Panc1 (cell line): ENCODE measurements at regions not wholly inside any gene's neighbourhood (a gene's known extent, or its start where the extent isn't known, plus 50 kb on each side); places are given as distances from the start of the nearest gene placed in this dataset.

Source experiments
- ATAC-seq: fragments of 200-7000 bp; cut with Tn5 transposase; 2 replicates; pipeline ENCODE4 v1.9.1; 2020; ENCODE audit warnings: mild to moderate bottlenecking, moderate library complexity
- BruUV-seq: library from RNA; stranded (reverse); fragments of 400-500 nt; replicated peaks from 2 replicates; lab custom pipeline; 2021; lab: Mats Ljungman, UMichigan
- CTCF ChIA-PET: fragments of 300-600 bp; sonication (Branson Sonifier 250); formaldehyde crosslinking; loops from one replicate; lab custom pipeline; 2022; ENCODE audit warnings: antibody characterized with exemption; lab: Charles Lee
- POLR2A ChIA-PET: fragments of 300-600 bp; sonication (Branson Sonifier 250); formaldehyde crosslinking; loops from one replicate; lab custom pipeline; 2022; ENCODE audit warnings: antibody characterized with exemption; lab: Charles Lee
- DNase-seq: peaks from one replicate; pipeline ENCODE4 v3.0.0-alpha.2; 2010; ENCODE audit warnings: low read depth, low spot score
- H3K27ac ChIP-seq: 2 replicates; pipeline ENCODE4 v1.5.1; 2011; ENCODE audit warnings: mild to moderate bottlenecking, low read length, inconsistent platforms
- H3K27me3 ChIP-seq: fragments of 200-500 bp; sonication (Bioruptor generic); 2 replicates; pipeline ENCODE4 v1.6.0; 2014; ENCODE audit warnings: low read length, inconsistent platforms; ENCODE audit not compliant: control insufficient read depth, insufficient read depth
- H3K36me3 ChIP-seq: fragments of 200-500 bp; sonication (Bioruptor generic); 2 replicates; pipeline ENCODE4 v1.5.1; 2014; ENCODE audit warnings: inconsistent platforms, mild to moderate bottlenecking, low read length, moderate library complexity; ENCODE audit not compliant: control insufficient read depth, insufficient read depth
- H3K4me1 ChIP-seq: 2 replicates; pipeline ENCODE4 v1.5.1; 2011; ENCODE audit warnings: inconsistent platforms, mild to moderate bottlenecking, low read length, moderate library complexity; ENCODE audit not compliant: control insufficient read depth, insufficient read depth
- H3K4me3 ChIP-seq, 2 experiments: 2 replicates each; pipeline ENCODE4 v1.5.1; 2011 to 2012; ENCODE audit warnings: low read depth in 2 of 2, low read length in 2 of 2, mild to moderate bottlenecking in 2 of 2, inconsistent platforms in 1 of 2, moderate library complexity in 1 of 2
- H3K9me3 ChIP-seq: fragments of 200-500 bp; sonication (Bioruptor generic); 2 replicates; pipeline ENCODE4 v1.5.1; 2014; ENCODE audit warnings: low read depth, mild to moderate bottlenecking, inconsistent platforms, low read length, moderate library complexity; ENCODE audit not compliant: control insufficient read depth, insufficient read depth
- POLR2AphosphoS5 ChIP-seq: IDR thresholded peaks from 2 replicates; pipeline ENCODE4 v1.6.1; 2012; ENCODE audit warnings: mild to moderate bottlenecking, low read depth, low read length, moderate library complexity
- TCF7L2 ChIP-seq: IDR thresholded peaks from 2 replicates; pipeline ENCODE4 v1.6.1; 2011; ENCODE audit warnings: mild to moderate bottlenecking, low read depth, low read length, inconsistent platforms
- in situ Hi-C: cut with HindIII; loops from 2 replicates; pipeline ENCODE4 v1.10.0; 2016; ENCODE audit warnings: low sequenced_read_pairs, low pct_unique_long_range_greater_than_20kb
- intact Hi-C: fragments of 100-400 bp; cut with micrococcal nuclease; formaldehyde crosslinking; loops from one replicate; pipeline ENCODE4 v1.10.0; 2022; ENCODE audit not compliant: unreplicated experiment
- TF ChIP-seq, protein P1 (sequence below), 2 experiments: IDR thresholded peaks; 2 replicates each; pipeline ENCODE4 v1.6.1; 2011 to 2012; ENCODE audit warnings: low read depth in 2 of 2, control low read depth in 1 of 2, low read length in 1 of 2, mild to moderate bottlenecking in 1 of 2, moderate library complexity in 1 of 2; ENCODE audit not compliant: insufficient read depth in 1 of 2
- TF ChIP-seq, protein P2 (sequence below): fragments of 450-650 bp; IDR thresholded peaks from 2 replicates; pipeline ENCODE4 v1.5.1; 2017; ENCODE audit warnings: mild to moderate bottlenecking

DNA sequence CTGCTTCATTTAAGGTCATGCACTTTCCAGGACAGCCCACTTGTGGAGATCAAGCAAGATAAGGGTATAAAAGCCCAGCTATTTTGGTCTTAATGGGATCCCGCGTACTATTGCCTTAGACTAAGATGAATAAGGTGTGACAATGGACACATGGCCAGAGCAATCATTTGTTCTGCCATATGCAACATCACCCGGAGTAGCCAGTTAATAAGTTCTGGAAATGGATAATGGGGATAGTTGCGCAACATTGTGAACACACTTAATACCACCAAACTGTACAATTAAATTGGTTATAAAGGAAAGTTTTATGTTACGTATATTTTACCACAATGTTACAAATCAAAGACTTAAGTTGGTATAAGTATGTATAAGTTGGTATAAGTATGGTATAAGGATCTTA is 674.5 kb downstream of the HDGFL1 start:
- Histone ChIP-seq H3K27me3 (no peaks in the 10 kb centered on the region), H3K4me1 (no peaks in the 10 kb centered on the region), H3K9me3 (no peaks in the 10 kb centered on the region), H3K4me3 (no peak overlapping the region), H3K36me3 (no peaks in the 10 kb centered on the region), H3K27ac (no peak overlapping the region)
- no TSS peak for BruUV-seq
- DNase-seq (no peak), ATAC-seq (no peak)
- ChIA-PET POLR2A (no interaction called here), CTCF (no interaction called here)
- TF ChIP-seq TCF7L2 = no peak
- TF ChIP-seq, protein P1, sequence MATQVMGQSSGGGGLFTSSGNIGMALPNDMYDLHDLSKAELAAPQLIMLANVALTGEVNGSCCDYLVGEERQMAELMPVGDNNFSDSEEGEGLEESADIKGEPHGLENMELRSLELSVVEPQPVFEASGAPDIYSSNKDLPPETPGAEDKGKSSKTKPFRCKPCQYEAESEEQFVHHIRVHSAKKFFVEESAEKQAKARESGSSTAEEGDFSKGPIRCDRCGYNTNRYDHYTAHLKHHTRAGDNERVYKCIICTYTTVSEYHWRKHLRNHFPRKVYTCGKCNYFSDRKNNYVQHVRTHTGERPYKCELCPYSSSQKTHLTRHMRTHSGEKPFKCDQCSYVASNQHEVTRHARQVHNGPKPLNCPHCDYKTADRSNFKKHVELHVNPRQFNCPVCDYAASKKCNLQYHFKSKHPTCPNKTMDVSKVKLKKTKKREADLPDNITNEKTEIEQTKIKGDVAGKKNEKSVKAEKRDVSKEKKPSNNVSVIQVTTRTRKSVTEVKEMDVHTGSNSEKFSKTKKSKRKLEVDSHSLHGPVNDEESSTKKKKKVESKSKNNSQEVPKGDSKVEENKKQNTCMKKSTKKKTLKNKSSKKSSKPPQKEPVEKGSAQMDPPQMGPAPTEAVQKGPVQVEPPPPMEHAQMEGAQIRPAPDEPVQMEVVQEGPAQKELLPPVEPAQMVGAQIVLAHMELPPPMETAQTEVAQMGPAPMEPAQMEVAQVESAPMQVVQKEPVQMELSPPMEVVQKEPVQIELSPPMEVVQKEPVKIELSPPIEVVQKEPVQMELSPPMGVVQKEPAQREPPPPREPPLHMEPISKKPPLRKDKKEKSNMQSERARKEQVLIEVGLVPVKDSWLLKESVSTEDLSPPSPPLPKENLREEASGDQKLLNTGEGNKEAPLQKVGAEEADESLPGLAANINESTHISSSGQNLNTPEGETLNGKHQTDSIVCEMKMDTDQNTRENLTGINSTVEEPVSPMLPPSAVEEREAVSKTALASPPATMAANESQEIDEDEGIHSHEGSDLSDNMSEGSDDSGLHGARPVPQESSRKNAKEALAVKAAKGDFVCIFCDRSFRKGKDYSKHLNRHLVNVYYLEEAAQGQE (IDR thresholded peaks at IDR 0.05; ENCODE audit: insufficient read depth in 1 of 2, low read depth in 2 of 2, low read length in 1 of 2) = no peak
- no peak for TF ChIP-seq POLR2AphosphoS5
- TF ChIP-seq, protein P2, sequence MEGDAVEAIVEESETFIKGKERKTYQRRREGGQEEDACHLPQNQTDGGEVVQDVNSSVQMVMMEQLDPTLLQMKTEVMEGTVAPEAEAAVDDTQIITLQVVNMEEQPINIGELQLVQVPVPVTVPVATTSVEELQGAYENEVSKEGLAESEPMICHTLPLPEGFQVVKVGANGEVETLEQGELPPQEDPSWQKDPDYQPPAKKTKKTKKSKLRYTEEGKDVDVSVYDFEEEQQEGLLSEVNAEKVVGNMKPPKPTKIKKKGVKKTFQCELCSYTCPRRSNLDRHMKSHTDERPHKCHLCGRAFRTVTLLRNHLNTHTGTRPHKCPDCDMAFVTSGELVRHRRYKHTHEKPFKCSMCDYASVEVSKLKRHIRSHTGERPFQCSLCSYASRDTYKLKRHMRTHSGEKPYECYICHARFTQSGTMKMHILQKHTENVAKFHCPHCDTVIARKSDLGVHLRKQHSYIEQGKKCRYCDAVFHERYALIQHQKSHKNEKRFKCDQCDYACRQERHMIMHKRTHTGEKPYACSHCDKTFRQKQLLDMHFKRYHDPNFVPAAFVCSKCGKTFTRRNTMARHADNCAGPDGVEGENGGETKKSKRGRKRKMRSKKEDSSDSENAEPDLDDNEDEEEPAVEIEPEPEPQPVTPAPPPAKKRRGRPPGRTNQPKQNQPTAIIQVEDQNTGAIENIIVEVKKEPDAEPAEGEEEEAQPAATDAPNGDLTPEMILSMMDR = no peak
- in situ Hi-C loops = no loop called here
- intact Hi-C loops = no loop called here

DNA sequence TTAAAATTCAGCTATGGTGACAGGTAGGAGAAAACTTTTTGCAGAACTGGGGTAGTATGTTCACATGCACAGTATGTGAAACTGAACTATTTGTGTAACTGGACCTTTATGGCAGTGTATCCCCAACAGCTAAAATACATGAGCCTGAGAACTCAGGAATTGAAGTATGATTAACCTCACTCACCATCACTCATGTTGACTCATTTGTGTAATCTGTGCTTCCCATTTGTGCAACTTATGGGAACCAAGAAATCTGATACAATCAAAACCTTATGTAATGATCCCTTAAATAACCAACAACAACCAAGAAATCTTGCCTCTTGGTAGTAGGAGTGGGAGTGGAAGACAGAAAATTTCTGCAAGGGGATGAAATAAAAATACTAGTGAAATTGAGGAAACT is 674.9 kb downstream of the HDGFL1 start:
- no peak overlapping the region for H3K27ac ChIP-seq

More for the DNA sequence above, 674.9 kb downstream of the HDGFL1 start:
- no peak for TF ChIP-seq TCF7L2
- TF ChIP-seq, protein P2 = no peak
- TF ChIP-seq, protein P1 (IDR thresholded peaks at IDR 0.05; ENCODE audit: insufficient read depth in 1 of 2, low read depth in 2 of 2, low read length in 1 of 2) = no peak
- CTCF ChIA-PET = no interaction called here
- Histone ChIP-seq H3K4me3 (no peak overlapping the region), H3K27me3 (no peaks in the 10 kb centered on the region), H3K4me1 (no peaks in the 10 kb centered on the region), H3K9me3 (no peaks in the 10 kb centered on the region), H3K36me3 (no peaks in the 10 kb centered on the region)
- intact Hi-C loops = no loop called here
- DNase-seq = no peak
- POLR2A ChIA-PET = no interaction called here
- BruUV-seq = no TSS peak
- no peak for ATAC-seq
- in situ Hi-C loops = no loop called here
